Vagina (tissue), 2 donors: ENCODE measurements at regions not wholly inside any gene's neighbourhood (a gene's known extent, or its start where the extent isn't known, plus 50 kb on each side); places are given as distances from the start of the nearest gene placed in this dataset.

Source experiments
- POLR2A ChIP-seq, 2 donors: fragments of 450-650 bp; IDR thresholded peaks; one replicate each; pipeline ENCODE4 v1.6.1; 2017; ENCODE audit warnings: antibody characterized with exemption in 2 of 2, mild to moderate bottlenecking in 2 of 2, moderate library complexity in 2 of 2
- POLR2AphosphoS5 ChIP-seq, 2 donors: sonication (generic); formaldehyde crosslinking; IDR thresholded peaks; one replicate each; pipeline ENCODE4 v1.9.0; 2017; ENCODE audit warnings: antibody characterized with exemption in 2 of 2, mild to moderate bottlenecking in 2 of 2, low read depth in 1 of 2; ENCODE audit not compliant: insufficient read depth in 1 of 2
- TF ChIP-seq, protein P1 (sequence below), 3 experiments: fragments of 450-650 bp in 2 of 3; fragments of 200-600 bp in 1 of 3; sonication (generic) in 1 of 3; IDR thresholded peaks; one replicate each; pipeline ENCODE4 v1.5.1; 2017 to 2019; ENCODE audit warnings: antibody characterized with exemption in 3 of 3, mild to moderate bottlenecking in 2 of 3, moderate library complexity in 2 of 3

GRCh38 chr2:107088156-107088555 is 202.2 kb upstream of the ST6GAL2 start:
- TF ChIP-seq, protein P1, sequence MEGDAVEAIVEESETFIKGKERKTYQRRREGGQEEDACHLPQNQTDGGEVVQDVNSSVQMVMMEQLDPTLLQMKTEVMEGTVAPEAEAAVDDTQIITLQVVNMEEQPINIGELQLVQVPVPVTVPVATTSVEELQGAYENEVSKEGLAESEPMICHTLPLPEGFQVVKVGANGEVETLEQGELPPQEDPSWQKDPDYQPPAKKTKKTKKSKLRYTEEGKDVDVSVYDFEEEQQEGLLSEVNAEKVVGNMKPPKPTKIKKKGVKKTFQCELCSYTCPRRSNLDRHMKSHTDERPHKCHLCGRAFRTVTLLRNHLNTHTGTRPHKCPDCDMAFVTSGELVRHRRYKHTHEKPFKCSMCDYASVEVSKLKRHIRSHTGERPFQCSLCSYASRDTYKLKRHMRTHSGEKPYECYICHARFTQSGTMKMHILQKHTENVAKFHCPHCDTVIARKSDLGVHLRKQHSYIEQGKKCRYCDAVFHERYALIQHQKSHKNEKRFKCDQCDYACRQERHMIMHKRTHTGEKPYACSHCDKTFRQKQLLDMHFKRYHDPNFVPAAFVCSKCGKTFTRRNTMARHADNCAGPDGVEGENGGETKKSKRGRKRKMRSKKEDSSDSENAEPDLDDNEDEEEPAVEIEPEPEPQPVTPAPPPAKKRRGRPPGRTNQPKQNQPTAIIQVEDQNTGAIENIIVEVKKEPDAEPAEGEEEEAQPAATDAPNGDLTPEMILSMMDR (IDR thresholded peaks at IDR 0.05): no peak
- TF ChIP-seq POLR2A (IDR thresholded peaks at IDR 0.05) (no peak), POLR2AphosphoS5 (IDR thresholded peaks at IDR 0.05; ENCODE audit: insufficient read depth in 1 of 2, low read depth in 1 of 2) (no peak)
